H1 (cell line): ENCODE measurements at regions not wholly inside any gene's neighbourhood (a gene's known extent, or its start where the extent isn't known, plus 50 kb on each side); places are given as distances from the start of the nearest gene placed in this dataset.
A peak's percentile ranks its signal among the peaks of the same experiment; 100 is the strongest.

ENCODE experiments used
- CTCF ChIA-PET: fragments of 300-600 bp; sonication (Branson Sonifier 250); formaldehyde crosslinking; loops from one replicate; lab custom pipeline; 2021; ENCODE audit not compliant: partially characterized antibody; lab: Charles Lee
- POLR2A ChIA-PET: fragments of 300-600 bp; sonication (Branson Sonifier 250); formaldehyde crosslinking; loops from one replicate; lab custom pipeline; 2021; ENCODE audit warnings: inconsistent platforms; ENCODE audit not compliant: partially characterized antibody; lab: Charles Lee
- DNase-seq, 2 experiments: peaks; one replicate each; pipeline versions ENCODE4 v3.0.0 to v3.0.0-alpha.2; 2010 to 2022; ENCODE audit warnings: low spot score in 2 of 2, low read depth in 1 of 2, mixed read lengths in 1 of 2
- FAIRE-seq: peaks from 2 replicates; lab custom pipeline; 2011; peaks lifted over from hg19 to GRCh38; lab: Jason Lieb, UNC
- H2AFZ ChIP-seq: 2 replicates; pipeline ENCODE4 v1.8.1; 2012; ENCODE audit warnings: low read length, inconsistent platforms
- H2AK5ac ChIP-seq: 2 replicates; pipeline ENCODE4 v1.6.1; 2013; ENCODE audit warnings: low read depth, low read length
- H2BK120ac ChIP-seq: replicated peaks from 2 replicates; pipeline ENCODE3; 2013; ENCODE audit warnings: low read depth, low read length, inconsistent platforms
- H2BK12ac ChIP-seq: 2 replicates; pipeline ENCODE4 v1.6.1; 2013; ENCODE audit warnings: low read depth, low read length
- H2BK15ac ChIP-seq: 2 replicates; pipeline ENCODE4 v1.6.1; 2013; ENCODE audit warnings: low read length
- H2BK20ac ChIP-seq: 2 replicates; pipeline ENCODE4 v1.6.1; 2013; ENCODE audit warnings: low read length
- H2BK5ac ChIP-seq: 2 replicates; pipeline ENCODE4 v1.6.1; 2013; ENCODE audit warnings: low read depth, low read length
- H3K14ac ChIP-seq: 2 replicates; pipeline ENCODE4 v1.6.1; 2013; ENCODE audit warnings: inconsistent platforms; ENCODE audit not compliant: insufficient read length
- H3K18ac ChIP-seq: 2 replicates; pipeline ENCODE4 v1.6.1; 2013; ENCODE audit warnings: low read length; ENCODE audit errors: extremely low read depth
- H3K23ac ChIP-seq: 2 replicates; pipeline ENCODE4 v1.6.1; 2013; ENCODE audit warnings: inconsistent platforms; ENCODE audit not compliant: insufficient read length
- H3K23me2 ChIP-seq: 2 replicates; pipeline ENCODE4 v1.6.1; 2013; ENCODE audit warnings: low read depth, low read length
- H3K27ac ChIP-seq: 2 replicates; pipeline ENCODE4 v1.6.1; 2011; ENCODE audit warnings: low read depth, low read length, inconsistent platforms
- H3K27me3 ChIP-seq, 4 experiments: replicated peaks in 1 of 4; 1 replicate in 1 of 4; 2 replicates in 3 of 4; pipeline versions ENCODE4 v1.6.1 to v1.8.1; 2011 to 2013; ENCODE audit warnings: low read length in 3 of 4, mild to moderate bottlenecking in 3 of 4, inconsistent platforms in 2 of 4, mixed read lengths in 2 of 4, moderate library complexity in 1 of 4; ENCODE audit not compliant: control insufficient read depth in 3 of 4, insufficient read depth in 3 of 4; ENCODE audit errors: extremely low read depth in 1 of 4
- H3K36me3 ChIP-seq, 4 experiments: 2 replicates each; pipeline versions ENCODE4 v1.6.1 to v1.8.1; 2011 to 2013; ENCODE audit warnings: mild to moderate bottlenecking in 4 of 4, low read length in 3 of 4, moderate library complexity in 2 of 4, control low read depth in 1 of 4, inconsistent platforms in 1 of 4; ENCODE audit not compliant: insufficient read depth in 4 of 4, control insufficient read depth in 2 of 4
- H3K4ac ChIP-seq: replicated peaks from 2 replicates; pipeline ENCODE3; 2013; ENCODE audit warnings: low read length, low read depth, mixed read lengths, inconsistent platforms; ENCODE audit not compliant: insufficient read length
- H3K4me1 ChIP-seq, 4 experiments: replicated peaks in 1 of 4; 1 replicate in 1 of 4; 2 replicates in 3 of 4; pipeline versions ENCODE4 v1.6.1 to v1.8.1; 2011 to 2013; ENCODE audit warnings: low read length in 3 of 4, inconsistent platforms in 2 of 4, mixed read lengths in 1 of 4; ENCODE audit not compliant: insufficient read depth in 4 of 4, control insufficient read depth in 3 of 4
- H3K4me2 ChIP-seq, 2 experiments: 2 replicates each; pipeline versions ENCODE4 v1.6.1 to v1.8.1; 2011 to 2013; ENCODE audit warnings: low read depth in 2 of 2, low read length in 2 of 2, control low read depth in 1 of 2, inconsistent platforms in 1 of 2, mild to moderate bottlenecking in 1 of 2; ENCODE audit not compliant: insufficient read depth in 1 of 2
- H3K4me3 ChIP-seq, 4 experiments: fragments of 200-600, 300-600 bp in 1 of 4; sonication (generic), shearing (Covaris generic), sonication (Bioruptor Twin) in 1 of 4; 2 replicates each; pipeline versions ENCODE4 v1.5.1 to v1.8.1; 2011 to 2016; ENCODE audit warnings: low read length in 4 of 4, low read depth in 3 of 4, control low read depth in 2 of 4, inconsistent platforms in 2 of 4, mild to moderate bottlenecking in 2 of 4, mixed read lengths in 1 of 4, moderate library complexity in 1 of 4; ENCODE audit not compliant: insufficient read depth in 2 of 4; ENCODE audit errors: extremely low read depth in 1 of 4
- H3K56ac ChIP-seq: replicated peaks from 2 replicates; pipeline ENCODE3; 2013; ENCODE audit warnings: low read depth, mild to moderate bottlenecking, mixed read lengths, low read length, inconsistent platforms; ENCODE audit not compliant: insufficient read length
- H3K79me1 ChIP-seq: 2 replicates; pipeline ENCODE4 v1.6.1; 2013; ENCODE audit warnings: low read depth, low read length, control low read depth
- H3K79me2 ChIP-seq, 2 experiments: 2 replicates each; pipeline versions ENCODE4 v1.6.1 to v1.8.1; 2012 to 2013; ENCODE audit warnings: low read length in 2 of 2, mild to moderate bottlenecking in 2 of 2, inconsistent platforms in 1 of 2; ENCODE audit not compliant: insufficient read depth in 2 of 2, control insufficient read depth in 1 of 2
- H3K9ac ChIP-seq, 4 experiments: replicated peaks in 1 of 4; 1 replicate in 1 of 4; 2 replicates in 3 of 4; pipeline versions ENCODE4 v1.6.1 to v1.8.1; 2011 to 2013; ENCODE audit warnings: low read depth in 3 of 4, low read length in 3 of 4, control low read depth in 2 of 4, mild to moderate bottlenecking in 2 of 4, moderate library complexity in 2 of 4, inconsistent platforms in 1 of 4; ENCODE audit errors: extremely low read depth in 1 of 4
- H3K9me3 ChIP-seq, 2 experiments: 2 replicates each; pipeline versions ENCODE4 v1.6.1 to v1.8.1; 2012 to 2013; ENCODE audit warnings: mild to moderate bottlenecking in 2 of 2, moderate library complexity in 2 of 2, control low read depth in 1 of 2, inconsistent platforms in 1 of 2, low read depth in 1 of 2, low read length in 1 of 2, mixed read lengths in 1 of 2; ENCODE audit not compliant: insufficient read depth in 2 of 2
- H4K20me1 ChIP-seq, 2 experiments: replicated peaks in 1 of 2; 2 replicates each; pipeline versions ENCODE3 to v1.8.1; 2011 to 2013; ENCODE audit warnings: inconsistent platforms in 2 of 2, low read length in 2 of 2, mild to moderate bottlenecking in 1 of 2; ENCODE audit not compliant: insufficient read depth in 2 of 2, control insufficient read depth in 1 of 2
- H4K5ac ChIP-seq: 2 replicates; pipeline ENCODE4 v1.6.1; 2013; ENCODE audit warnings: low read length, low read depth, mixed read lengths, inconsistent platforms; ENCODE audit not compliant: insufficient read length
- H4K8ac ChIP-seq: 2 replicates; pipeline ENCODE4 v1.8.0; 2013; ENCODE audit warnings: mild to moderate bottlenecking, moderate library complexity, low read length, inconsistent platforms; ENCODE audit not compliant: insufficient read depth; ENCODE audit errors: extremely low read depth
- H4K91ac ChIP-seq: replicated peaks from 2 replicates; pipeline ENCODE3; 2013; ENCODE audit warnings: low read length, mixed read lengths, inconsistent platforms; ENCODE audit not compliant: insufficient read length
- CTBP2 ChIP-seq: IDR thresholded peaks from 2 replicates; pipeline ENCODE4 v1.7.0; 2011; ENCODE audit warnings: borderline replicate concordance, mild to moderate bottlenecking, moderate library complexity, mixed read lengths, low read length; ENCODE audit not compliant: insufficient read depth, insufficient read length
- CTCF ChIP-seq, 3 experiments: IDR thresholded peaks; 1 replicate in 2 of 3; 2 replicates in 1 of 3; pipeline versions ENCODE4 v1.5.1 to v1.6.1; 2011; ENCODE audit warnings: low read length in 3 of 3, mild to moderate bottlenecking in 3 of 3, inconsistent platforms in 2 of 3, low read depth in 1 of 3, moderate library complexity in 1 of 3; ENCODE audit not compliant: insufficient read depth in 1 of 3; ENCODE audit errors: control extremely low read depth in 1 of 3
- HDAC6 ChIP-seq: IDR thresholded peaks from one replicate; pipeline ENCODE4 v1.7.1; 2012; ENCODE audit warnings: low read depth, mild to moderate bottlenecking, inconsistent platforms, low read length, moderate library complexity
- KDM1A ChIP-seq: fragments of 200-600, 300-600 bp; sonication (generic); IDR thresholded peaks from 2 replicates; pipeline ENCODE4 v1.7.1; 2016; ENCODE audit warnings: mild to moderate bottlenecking, low read length, borderline replicate concordance
- POLR2AphosphoS5 ChIP-seq: IDR thresholded peaks from 2 replicates; pipeline ENCODE4 v1.6.1; 2011; ENCODE audit warnings: low read depth, low read length
- SP4 ChIP-seq: IDR thresholded peaks from 2 replicates; pipeline ENCODE4 v1.6.1; 2012; ENCODE audit warnings: low read length, inconsistent platforms
- WGBS, 2 experiments: shearing (Covaris generic) in 1 of 2; methylation state at CpG; one replicate each; pipeline versions ENCODE4 v1.1.6 to v1.1.7; 2013 to 2015; ENCODE audit warnings: low lambda C conversion rate in 2 of 2, mixed read lengths in 2 of 2, inconsistent platforms in 1 of 2, low coverage in 1 of 2, missing lambda C conversion rate in 1 of 2; ENCODE audit not compliant: insufficient replicate concordance in 2 of 2, insufficient coverage in 1 of 2, insufficient read length in 1 of 2; ENCODE audit errors: extremely low coverage in 1 of 2, missing lambda C conversion rate in 1 of 2; 5-methylcytosine and 5-hydroxymethylcytosine counted together

- no peak overlapping the region for H2AK5ac ChIP-seq
- no peak overlapping the region for H2BK15ac ChIP-seq
- no peaks in the 10 kb centered on the region for H3K9me3 ChIP-seq
- no peak overlapping the region for H3K4me3 ChIP-seq
- H2BK20ac ChIP-seq = no peak overlapping the region
- peak overlapping the region; percentile 36; the same call in 1 of the 2 replicates for H2AFZ ChIP-seq
- no peaks in the 10 kb centered on the region for H3K4me1 ChIP-seq
- H4K20me1 ChIP-seq = no peaks in the 10 kb centered on the region
- no peaks in the 10 kb centered on the region for H3K79me1 ChIP-seq
- no peak overlapping the region for H4K8ac ChIP-seq
- H3K14ac ChIP-seq = no peak overlapping the region
- H3K4me2 ChIP-seq = no peak overlapping the region
- no peak overlapping the region for H3K56ac ChIP-seq
- no peak overlapping the region for H2BK120ac ChIP-seq
- no peaks in the 10 kb centered on the region for H3K36me3 ChIP-seq
- H3K9ac ChIP-seq = no peak overlapping the region
- DNase-seq (no peak), FAIRE-seq (no peak)
- H4K5ac ChIP-seq = no peak overlapping the region
- H2BK12ac ChIP-seq = no peak overlapping the region
- no peak overlapping the region for H3K4ac ChIP-seq
- POLR2A ChIA-PET = no interaction called here
- no peak overlapping the region for H3K23ac ChIP-seq
- no peaks in the 10 kb centered on the region for H3K27me3 ChIP-seq
- H4K91ac ChIP-seq = no peak overlapping the region
- CTCF ChIA-PET = interaction anchor here (0.6 kb wide), 1 partner anchor 108 kb away, joined by 3 read pairs; no protein-coding TSS in a partner anchor
- no peaks in the 10 kb centered on the region for H3K23me2 ChIP-seq
- TF ChIP-seq POLR2AphosphoS5 = no peak
- no peak for TF ChIP-seq KDM1A
- no peak for TF ChIP-seq SP4
- TF ChIP-seq CTCF (IDR thresholded peaks at IDR 0.05; ENCODE audit: control extremely low read depth in 1 of 3, insufficient read depth in 1 of 3, low read depth in 1 of 3, low read length in 3 of 3) = peak in 2 of 3 experiments; percentile 7 to 17; a peak in 1 of 4 replicates
- no peak for TF ChIP-seq HDAC6
- TF ChIP-seq CTBP2 = no peak
- peak overlapping the region; percentile 73; the same call in 1 of the 2 replicates for H3K18ac ChIP-seq
- 85% methylated on average over 6 of the region's 6 CpGs; no CpG with 5 or more reads in 1 of the 2 experiments for WGBS, 2 experiments
- H3K79me2 ChIP-seq = no peaks in the 10 kb centered on the region
- no peak overlapping the region for H3K27ac ChIP-seq
- no peak overlapping the region for H2BK5ac ChIP-seq
These were observed 125.4 kb downstream of the CAND1 start for GRCh38 chr12:67394550-67394949.
